ENCODE measurements at regions not wholly inside any gene's neighbourhood (a gene's known extent, or its start where the extent isn't known, plus 50 kb on each side); places are given as distances from the start of the nearest gene placed in this dataset.

DNA sequence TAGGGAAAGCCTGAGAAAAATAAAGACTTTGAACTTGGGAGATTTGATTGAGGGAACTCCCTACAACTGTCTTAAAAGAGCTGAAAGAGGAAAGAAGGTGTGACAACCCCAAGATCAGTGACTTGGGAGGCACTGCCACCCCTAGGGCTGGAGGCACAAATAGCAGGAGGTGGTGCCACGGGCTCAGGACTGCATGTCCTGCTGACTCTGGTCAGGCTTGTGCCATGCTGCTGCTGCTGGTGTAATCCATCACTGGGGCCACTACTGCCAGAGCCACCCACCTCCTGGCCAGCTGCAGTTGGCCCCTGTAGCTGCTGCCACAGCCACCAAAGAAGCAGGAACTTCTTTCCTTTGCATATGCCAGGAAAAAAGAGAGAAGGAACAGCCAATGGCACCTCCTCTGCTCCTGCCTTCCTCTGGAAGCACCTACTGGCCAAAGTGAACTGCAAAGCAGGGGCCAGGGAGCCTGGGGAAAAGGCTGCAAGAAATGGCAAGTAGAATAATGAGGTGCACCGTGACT lies 730.3 kb downstream of the PTPRU start:
- Histone ChIP-seq H3K79me2 (ENCODE audit: insufficient read depth, low read length) (no peaks in the 10 kb centered on the region), H3K4me3 (replicated peaks in 1 of 2; ENCODE audit: low read depth in 1 of 2, low read length in 2 of 2) (no peak overlapping the region), H3K9ac (ENCODE audit: low read length) (no peak overlapping the region), H2AFZ (ENCODE audit: low read depth, low read length, poor library complexity, severe bottlenecking) (no peak overlapping the region), H3K27me3 (ENCODE audit: insufficient read depth, low read length) (peaks cover 32% of the 10 kb centered on the region; the same call in 1 of the 2 replicates), H3K27ac (ENCODE audit: low read depth, low read length) (no peak overlapping the region), H4K20me1 (ENCODE audit: insufficient read depth) (no peaks in the 10 kb centered on the region), H3K36me3 (ENCODE audit: control insufficient read depth in 1 of 2, insufficient read depth in 2 of 2, low read length in 2 of 2) (no peaks in the 10 kb centered on the region), H3K4me2 (ENCODE audit: low read length) (no peak overlapping the region), H3K9me2 (ENCODE audit: insufficient read depth) (no peaks in the 10 kb centered on the region), H3K4me1 (ENCODE audit: control insufficient read depth in 1 of 2, insufficient read depth in 2 of 2, low read length in 2 of 2) (peaks cover 0 to 13% of the 10 kb centered on the region in 2 experiments; a peak in 2 of 4 replicates), H3K9me3 (ENCODE audit: control insufficient read depth in 1 of 2, insufficient read depth in 1 of 2, low read depth in 1 of 2, low read length in 2 of 2) (no peaks in the 10 kb centered on the region; a peak in 1 of 4 replicates)
- intact Hi-C loops (cut with micrococcal nuclease) = no loop called here
- BruUV-seq (replicated peaks) = no TSS peak
- ChIA-PET CTCF (no interaction called here), RAD21 (ENCODE audit: low non-redundant PET in 1 of 2, low total read pairs in 2 of 2, uncharacterized antibody in 2 of 2, unreplicated experiment in 2 of 2) (no interaction called here), POLR2A (no interaction called here)
- TF ChIP-seq EZH2phosphoT487 (IDR thresholded peaks at IDR 0.05; ENCODE audit: borderline replicate concordance) = no peak
- TF ChIP-seq MAX (IDR thresholded peaks at IDR 0.05) = no peak
- TF ChIP-seq SRF (IDR thresholded peaks at IDR 0.05; ENCODE audit: low read depth) = no peak
- no peak for TF ChIP-seq ZNF274 (IDR thresholded peaks at IDR 0.05; ENCODE audit: low read depth, low read length)
- no peak for TF ChIP-seq EZH2 (IDR thresholded peaks at IDR 0.05)
- TF ChIP-seq REST (IDR thresholded peaks at IDR 0.05; ENCODE audit: low read depth) = no peak
- TF ChIP-seq TCF7L2 (IDR thresholded peaks at IDR 0.05; ENCODE audit: borderline replicate concordance, extremely low read depth, insufficient read depth, insufficient read length) = no peak
- no peak for TF ChIP-seq ZBTB33 (IDR thresholded peaks at IDR 0.05; ENCODE audit: extremely low read depth, insufficient replicate concordance, low read length)
- no peak for TF ChIP-seq POLR2AphosphoS5 (IDR thresholded peaks at IDR 0.05; ENCODE audit: low read depth, low read length)
- TF ChIP-seq ZFX (IDR thresholded peaks at IDR 0.05) = no peak
- no peak for TF ChIP-seq RAD21 (IDR thresholded peaks at IDR 0.05; ENCODE audit: low read depth)
- no peak for TF ChIP-seq CBX3 (IDR thresholded peaks at IDR 0.05; ENCODE audit: low read depth)
- TF ChIP-seq, protein P1, sequence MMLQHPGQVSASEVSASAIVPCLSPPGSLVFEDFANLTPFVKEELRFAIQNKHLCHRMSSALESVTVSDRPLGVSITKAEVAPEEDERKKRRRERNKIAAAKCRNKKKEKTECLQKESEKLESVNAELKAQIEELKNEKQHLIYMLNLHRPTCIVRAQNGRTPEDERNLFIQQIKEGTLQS (IDR thresholded peaks at IDR 0.05) = no peak
- TF ChIP-seq YY1 (IDR thresholded peaks at IDR 0.05; ENCODE audit: extremely low read depth, insufficient replicate concordance, low read depth, low read length) = no peak
- TF ChIP-seq SIN3A (IDR thresholded peaks at IDR 0.05; ENCODE audit: low read depth) = no peak
- no peak for TF ChIP-seq POLR2A (IDR thresholded peaks at IDR 0.05; ENCODE audit: borderline replicate concordance, extremely low read depth, insufficient read depth, insufficient read length)
- no peak for TF ChIP-seq FOSL1 (IDR thresholded peaks at IDR 0.05; ENCODE audit: low read depth)
- no peak for TF ChIP-seq EGR1 (IDR thresholded peaks at IDR 0.05; ENCODE audit: low read depth)
- no peak for TF ChIP-seq JUND (IDR thresholded peaks at IDR 0.05)
- TF ChIP-seq, protein P2, sequence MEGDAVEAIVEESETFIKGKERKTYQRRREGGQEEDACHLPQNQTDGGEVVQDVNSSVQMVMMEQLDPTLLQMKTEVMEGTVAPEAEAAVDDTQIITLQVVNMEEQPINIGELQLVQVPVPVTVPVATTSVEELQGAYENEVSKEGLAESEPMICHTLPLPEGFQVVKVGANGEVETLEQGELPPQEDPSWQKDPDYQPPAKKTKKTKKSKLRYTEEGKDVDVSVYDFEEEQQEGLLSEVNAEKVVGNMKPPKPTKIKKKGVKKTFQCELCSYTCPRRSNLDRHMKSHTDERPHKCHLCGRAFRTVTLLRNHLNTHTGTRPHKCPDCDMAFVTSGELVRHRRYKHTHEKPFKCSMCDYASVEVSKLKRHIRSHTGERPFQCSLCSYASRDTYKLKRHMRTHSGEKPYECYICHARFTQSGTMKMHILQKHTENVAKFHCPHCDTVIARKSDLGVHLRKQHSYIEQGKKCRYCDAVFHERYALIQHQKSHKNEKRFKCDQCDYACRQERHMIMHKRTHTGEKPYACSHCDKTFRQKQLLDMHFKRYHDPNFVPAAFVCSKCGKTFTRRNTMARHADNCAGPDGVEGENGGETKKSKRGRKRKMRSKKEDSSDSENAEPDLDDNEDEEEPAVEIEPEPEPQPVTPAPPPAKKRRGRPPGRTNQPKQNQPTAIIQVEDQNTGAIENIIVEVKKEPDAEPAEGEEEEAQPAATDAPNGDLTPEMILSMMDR (IDR thresholded peaks at IDR 0.05 in 2 of 3, conservative IDR thresholded peaks at IDR 0.05 in 1 of 3; ENCODE audit: borderline replicate concordance in 1 of 3, insufficient read depth in 1 of 3, low read depth in 2 of 3, low read length in 2 of 3) = no peak
- DNase-seq (ENCODE audit: low read depth, low spot score) (no peak), ATAC-seq (no peak)

Data from HCT116 (cell line).